ENCODE measurements at regions not wholly inside any gene's neighbourhood (a gene's known extent, or its start where the extent isn't known, plus 50 kb on each side); places are given as distances from the start of the nearest gene placed in this dataset.

DNA sequence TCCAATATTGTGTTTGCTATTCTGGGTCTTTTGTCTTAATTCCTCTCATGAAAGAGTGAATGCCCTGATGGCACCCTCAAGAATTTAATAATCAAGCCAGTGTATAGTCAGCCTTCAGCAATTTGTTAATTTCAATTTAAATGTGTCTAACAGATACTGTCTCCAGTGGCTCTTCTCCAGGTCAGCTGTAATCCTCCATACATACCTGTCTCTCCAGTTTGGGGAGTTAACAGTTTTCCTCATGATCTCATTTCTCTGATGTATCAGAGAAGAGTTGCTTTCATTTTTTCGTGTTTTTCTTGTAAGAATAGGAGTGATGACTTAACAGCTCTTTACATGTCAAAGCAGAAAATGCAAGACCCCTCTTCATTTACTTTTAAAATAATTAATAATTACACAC is 500.3 kb upstream of the RORB start:
- ATAC-seq (ENCODE audit: insufficient read depth, low read depth), result no peak
- DNase-seq, result no peak
- TF ChIP-seq EZH2 (IDR thresholded peaks at IDR 0.05; ENCODE audit: borderline replicate concordance, low read depth, low read length, severe bottlenecking), result no peak
- TF ChIP-seq, protein P1, sequence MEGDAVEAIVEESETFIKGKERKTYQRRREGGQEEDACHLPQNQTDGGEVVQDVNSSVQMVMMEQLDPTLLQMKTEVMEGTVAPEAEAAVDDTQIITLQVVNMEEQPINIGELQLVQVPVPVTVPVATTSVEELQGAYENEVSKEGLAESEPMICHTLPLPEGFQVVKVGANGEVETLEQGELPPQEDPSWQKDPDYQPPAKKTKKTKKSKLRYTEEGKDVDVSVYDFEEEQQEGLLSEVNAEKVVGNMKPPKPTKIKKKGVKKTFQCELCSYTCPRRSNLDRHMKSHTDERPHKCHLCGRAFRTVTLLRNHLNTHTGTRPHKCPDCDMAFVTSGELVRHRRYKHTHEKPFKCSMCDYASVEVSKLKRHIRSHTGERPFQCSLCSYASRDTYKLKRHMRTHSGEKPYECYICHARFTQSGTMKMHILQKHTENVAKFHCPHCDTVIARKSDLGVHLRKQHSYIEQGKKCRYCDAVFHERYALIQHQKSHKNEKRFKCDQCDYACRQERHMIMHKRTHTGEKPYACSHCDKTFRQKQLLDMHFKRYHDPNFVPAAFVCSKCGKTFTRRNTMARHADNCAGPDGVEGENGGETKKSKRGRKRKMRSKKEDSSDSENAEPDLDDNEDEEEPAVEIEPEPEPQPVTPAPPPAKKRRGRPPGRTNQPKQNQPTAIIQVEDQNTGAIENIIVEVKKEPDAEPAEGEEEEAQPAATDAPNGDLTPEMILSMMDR (IDR thresholded peaks at IDR 0.05; ENCODE audit: borderline replicate concordance, extremely low read depth, low read length, poor library complexity, severe bottlenecking), result no peak
- H3K27me3 ChIP-seq (ENCODE audit: insufficient read depth, low read length, poor library complexity), result no peaks in the 10 kb centered on the region
- no peak overlapping the region for H3K9ac ChIP-seq (ENCODE audit: low read depth, low read length)
- no peak overlapping the region for H3K27ac ChIP-seq (ENCODE audit: low read length)
- H3K36me3 ChIP-seq (ENCODE audit: insufficient read depth, low read length), result no peaks in the 10 kb centered on the region
- no peak overlapping the region for H2AFZ ChIP-seq (ENCODE audit: low read depth, low read length)
- no peaks in the 10 kb centered on the region for H3K9me3 ChIP-seq (ENCODE audit: insufficient read depth, low read length, severe bottlenecking)
- H3K4me2 ChIP-seq (ENCODE audit: insufficient read depth, low read length), result no peak overlapping the region
- H3K79me2 ChIP-seq (ENCODE audit: insufficient read depth, low read length), result no peaks in the 10 kb centered on the region
- H3K4me3 ChIP-seq (ENCODE audit: low read depth in 1 of 2, low read length in 2 of 2), result no peak overlapping the region
- H3K4me1 ChIP-seq (ENCODE audit: insufficient read depth, low read length), result peaks cover 3% of the 10 kb centered on the region; the same call in 1 of the 2 replicates
- no peaks in the 10 kb centered on the region for H4K20me1 ChIP-seq (ENCODE audit: insufficient read depth, low read length)

DNA sequence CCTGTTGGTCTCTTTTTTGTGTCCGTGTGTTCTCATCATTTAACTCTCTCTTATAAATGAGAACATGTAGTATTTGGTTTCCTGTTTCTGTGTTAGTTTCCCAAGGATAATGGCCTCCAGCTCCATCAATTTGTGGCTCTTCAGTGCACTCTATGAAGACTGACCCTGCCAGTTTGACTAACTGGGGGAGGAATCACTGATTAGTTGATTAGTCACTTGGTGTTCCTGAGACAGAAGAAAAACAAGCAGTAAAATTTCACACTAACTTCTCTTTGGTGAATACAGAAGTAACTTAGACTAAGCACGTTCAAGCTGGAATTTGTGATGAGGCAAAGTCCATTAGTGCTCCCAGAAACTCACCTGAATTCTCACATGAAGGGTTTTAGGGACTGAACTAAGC is 495.8 kb upstream of the RORB start:
- Histone ChIP-seq H3K36me3 (ENCODE audit: insufficient read depth, low read length) (no peaks in the 10 kb centered on the region), H3K9ac (ENCODE audit: low read depth, low read length) (no peak overlapping the region), H3K4me2 (ENCODE audit: insufficient read depth, low read length) (no peak overlapping the region), H3K27ac (ENCODE audit: low read length) (no peak overlapping the region), H3K9me3 (ENCODE audit: insufficient read depth, low read length, severe bottlenecking) (no peaks in the 10 kb centered on the region), H4K20me1 (ENCODE audit: insufficient read depth, low read length) (no peaks in the 10 kb centered on the region), H3K4me1 (ENCODE audit: insufficient read depth, low read length) (no peaks in the 10 kb centered on the region), H2AFZ (ENCODE audit: low read depth, low read length) (peak overlapping the region; percentile 59), H3K79me2 (ENCODE audit: insufficient read depth, low read length) (no peaks in the 10 kb centered on the region), H3K27me3 (ENCODE audit: insufficient read depth, low read length, poor library complexity) (no peaks in the 10 kb centered on the region), H3K4me3 (ENCODE audit: low read depth in 1 of 2, low read length in 2 of 2) (no peak overlapping the region)
- no peak for DNase-seq
- no peak for ATAC-seq (ENCODE audit: insufficient read depth, low read depth)
- TF ChIP-seq, protein P1 (IDR thresholded peaks at IDR 0.05; ENCODE audit: borderline replicate concordance, extremely low read depth, low read length, poor library complexity, severe bottlenecking), result no peak
- no peak for TF ChIP-seq EZH2 (IDR thresholded peaks at IDR 0.05; ENCODE audit: borderline replicate concordance, low read depth, low read length, severe bottlenecking)

DNA sequence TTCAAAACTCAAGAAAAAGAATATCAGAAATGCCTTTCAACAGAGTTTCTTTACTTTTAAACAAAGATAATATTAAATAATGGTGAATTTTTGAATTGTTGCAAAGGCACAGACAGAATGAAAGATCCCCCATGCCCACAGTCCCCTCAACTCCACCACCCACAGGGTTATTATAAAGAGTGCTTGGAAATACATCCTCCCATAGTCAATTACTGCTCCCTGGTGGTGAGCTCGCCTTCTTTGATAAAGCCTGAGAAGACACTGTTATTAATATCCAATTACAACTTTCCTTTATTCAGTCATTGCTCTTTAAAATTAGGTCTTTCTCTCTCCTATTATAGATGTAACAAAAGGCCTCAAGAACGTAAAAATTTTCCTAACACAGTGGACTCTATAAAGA is 490.2 kb upstream of the RORB start:
- Histone ChIP-seq H3K4me2 (ENCODE audit: insufficient read depth, low read length) (no peak overlapping the region), H3K27ac (ENCODE audit: low read length) (no peak overlapping the region), H2AFZ (ENCODE audit: low read depth, low read length) (no peak overlapping the region), H3K4me3 (ENCODE audit: low read depth in 1 of 2, low read length in 2 of 2) (no peak overlapping the region), H3K9me3 (ENCODE audit: insufficient read depth, low read length, severe bottlenecking) (no peaks in the 10 kb centered on the region), H3K79me2 (ENCODE audit: insufficient read depth, low read length) (no peaks in the 10 kb centered on the region), H3K9ac (ENCODE audit: low read depth, low read length) (no peak overlapping the region), H3K4me1 (ENCODE audit: insufficient read depth, low read length) (no peaks in the 10 kb centered on the region), H4K20me1 (ENCODE audit: insufficient read depth, low read length) (no peaks in the 10 kb centered on the region), H3K27me3 (ENCODE audit: insufficient read depth, low read length, poor library complexity) (no peaks in the 10 kb centered on the region), H3K36me3 (ENCODE audit: insufficient read depth, low read length) (no peaks in the 10 kb centered on the region)
- TF ChIP-seq, protein P1 (IDR thresholded peaks at IDR 0.05; ENCODE audit: borderline replicate concordance, extremely low read depth, low read length, poor library complexity, severe bottlenecking), result peak; percentile 27
- TF ChIP-seq EZH2 (IDR thresholded peaks at IDR 0.05; ENCODE audit: borderline replicate concordance, low read depth, low read length, severe bottlenecking), result no peak
- ATAC-seq (ENCODE audit: insufficient read depth, low read depth), result no peak
- no peak for DNase-seq

DNA sequence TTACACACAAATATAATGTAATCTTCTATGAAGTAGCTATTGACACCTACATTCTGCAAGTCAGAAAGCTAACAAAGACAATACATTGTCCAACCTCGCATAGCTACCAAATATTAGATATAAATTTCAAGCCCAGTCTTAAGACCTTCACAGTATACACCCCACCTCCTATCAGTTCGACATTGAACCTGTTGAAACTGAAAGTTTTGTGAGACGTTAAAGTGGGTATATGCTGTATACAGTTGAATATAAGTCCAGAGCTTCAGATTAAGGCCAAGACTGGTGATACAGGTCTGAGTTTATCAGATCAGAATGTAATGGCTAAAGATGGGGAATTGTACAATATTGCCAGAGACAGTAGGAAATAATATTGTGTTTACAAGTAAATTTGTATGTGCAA is 489.3 kb upstream of the RORB start:
- H3K27me3 ChIP-seq (ENCODE audit: insufficient read depth, low read length, poor library complexity), result no peaks in the 10 kb centered on the region
- H3K4me3 ChIP-seq (ENCODE audit: low read depth in 1 of 2, low read length in 2 of 2), result no peak overlapping the region
- no peaks in the 10 kb centered on the region for H3K4me1 ChIP-seq (ENCODE audit: insufficient read depth, low read length)
- H3K4me2 ChIP-seq (ENCODE audit: insufficient read depth, low read length), result no peak overlapping the region
- H3K9ac ChIP-seq (ENCODE audit: low read depth, low read length), result no peak overlapping the region
- H3K79me2 ChIP-seq (ENCODE audit: insufficient read depth, low read length), result no peaks in the 10 kb centered on the region
- no peaks in the 10 kb centered on the region for H4K20me1 ChIP-seq (ENCODE audit: insufficient read depth, low read length)
- peak overlapping the region; percentile 24; the same call in 1 of the 2 replicates for H2AFZ ChIP-seq (ENCODE audit: low read depth, low read length)
- H3K9me3 ChIP-seq (ENCODE audit: insufficient read depth, low read length, severe bottlenecking), result no peaks in the 10 kb centered on the region
- ATAC-seq (ENCODE audit: insufficient read depth, low read depth) (no peak), DNase-seq (no peak)
- TF ChIP-seq EZH2 (IDR thresholded peaks at IDR 0.05; ENCODE audit: borderline replicate concordance, low read depth, low read length, severe bottlenecking), result no peak
- TF ChIP-seq, protein P1 (IDR thresholded peaks at IDR 0.05; ENCODE audit: borderline replicate concordance, extremely low read depth, low read length, poor library complexity, severe bottlenecking), result no peak
- H3K36me3 ChIP-seq (ENCODE audit: insufficient read depth, low read length), result no peaks in the 10 kb centered on the region
- no peak overlapping the region for H3K27ac ChIP-seq (ENCODE audit: low read length)
